Endothelial cell of umbilical vein (primary cell): ENCODE measurements at regions not wholly inside any gene's neighbourhood (a gene's known extent, or its start where the extent isn't known, plus 50 kb on each side); places are given as distances from the start of the nearest gene placed in this dataset.

Experiments used
- BruUV-seq: library from RNA; stranded (reverse); fragments of 400-500 nt; replicated peaks from 2 replicates; lab custom pipeline; 2021; lab: Mats Ljungman, UMichigan
- CTCF ChIA-PET: fragments of 300-600, 350-600 bp; sonication (Branson Sonifier 250); formaldehyde crosslinking; loops from one replicate; lab custom pipeline; 2021; ENCODE audit warnings: antibody characterized with exemption, inconsistent platforms; lab: Charles Lee
- POLR2A ChIA-PET: fragments of 300-600, 350-600 bp; sonication (Branson Sonifier 250); formaldehyde crosslinking; loops from one replicate; lab custom pipeline; 2021; ENCODE audit warnings: antibody characterized with exemption, inconsistent platforms; lab: Charles Lee
- DNase-seq: peaks from one replicate; pipeline ENCODE4 v3.0.0-alpha.2; 2011; ENCODE audit warnings: low read depth, low spot score
- FAIRE-seq: peaks from 2 replicates; lab custom pipeline; 2011; peaks lifted over from hg19 to GRCh38; lab: Jason Lieb, UNC
- H2AFZ ChIP-seq: 2 replicates; pipeline ENCODE4 v1.6.0; 2012; ENCODE audit warnings: low read depth, low read length, control low read depth, inconsistent platforms
- H3K27ac ChIP-seq: 2 replicates; pipeline ENCODE4 v1.5.1; 2011; ENCODE audit warnings: low read depth, mild to moderate bottlenecking, control low read depth, low read length, moderate library complexity; ENCODE audit not compliant: insufficient read depth
- H3K27me3 ChIP-seq, 2 experiments: 2 replicates each; pipeline versions ENCODE4 v1.6.0 to v1.6.1; 2011; ENCODE audit warnings: low read length in 2 of 2, mixed read lengths in 1 of 2; ENCODE audit not compliant: control insufficient read depth in 2 of 2, insufficient read depth in 2 of 2
- H3K36me3 ChIP-seq, 2 experiments: 2 replicates in 1 of 2; 3 replicates in 1 of 2; pipeline ENCODE4 v1.5.1; 2011; ENCODE audit warnings: low read length in 2 of 2, mild to moderate bottlenecking in 1 of 2, moderate library complexity in 1 of 2; ENCODE audit not compliant: control insufficient read depth in 2 of 2, insufficient read depth in 2 of 2; ENCODE audit errors: extremely low read depth in 1 of 2
- H3K4me1 ChIP-seq: 3 replicates; pipeline ENCODE4 v1.5.1; 2011; ENCODE audit warnings: mild to moderate bottlenecking, low read length; ENCODE audit not compliant: control insufficient read depth, insufficient read depth; ENCODE audit errors: extremely low read depth
- H3K4me2 ChIP-seq: 2 replicates; pipeline ENCODE4 v1.6.1; 2011; ENCODE audit warnings: low read length, control low read depth, mixed read lengths; ENCODE audit not compliant: insufficient read depth
- H3K4me3 ChIP-seq, 3 experiments: fragments of 200-600 bp in 1 of 3; sonication (generic), shearing (Covaris generic) in 1 of 3; replicated peaks in 1 of 3; 2 replicates each; pipeline ENCODE4 v1.5.1; 2011 to 2016; ENCODE audit warnings: control low read depth in 3 of 3, low read length in 3 of 3, mild to moderate bottlenecking in 2 of 3, inconsistent platforms in 1 of 3, low read depth in 1 of 3, moderate library complexity in 1 of 3; ENCODE audit not compliant: insufficient read depth in 1 of 3
- H3K79me2 ChIP-seq: 2 replicates; pipeline ENCODE4 v1.6.0; 2012; ENCODE audit warnings: low read length, inconsistent platforms; ENCODE audit not compliant: control insufficient read depth, insufficient read depth
- H3K9ac ChIP-seq: replicated peaks from 2 replicates; pipeline ENCODE3; 2011; ENCODE audit warnings: low read length, control low read depth; ENCODE audit not compliant: insufficient read depth; ENCODE audit errors: extremely low read depth
- H3K9me1 ChIP-seq: replicated peaks from 3 replicates; pipeline ENCODE4 v1.6.0; 2011; ENCODE audit warnings: mild to moderate bottlenecking, low read length; ENCODE audit not compliant: control insufficient read depth, insufficient read depth; ENCODE audit errors: extremely low read depth
- H3K9me3 ChIP-seq: replicated peaks from 2 replicates; pipeline ENCODE4 v1.5.1; 2012; ENCODE audit warnings: low read length, inconsistent platforms; ENCODE audit not compliant: control insufficient read depth, insufficient read depth
- H4K20me1 ChIP-seq: replicated peaks from 2 replicates; pipeline ENCODE3; 2011; ENCODE audit warnings: mild to moderate bottlenecking, low read length; ENCODE audit not compliant: control insufficient read depth, insufficient read depth; ENCODE audit errors: extremely low read depth
- CTCF ChIP-seq, 2 donors: IDR thresholded peaks; 1 replicate in 1 of 2; 2 replicates in 1 of 2; pipeline ENCODE4 v1.5.1; 2011; ENCODE audit warnings: low read length in 2 of 2, mild to moderate bottlenecking in 2 of 2, moderate library complexity in 2 of 2, control low read depth in 1 of 2, inconsistent platforms in 1 of 2, low read depth in 1 of 2; ENCODE audit not compliant: insufficient read depth in 1 of 2; ENCODE audit errors: extremely low read depth in 1 of 2
- EZH2 ChIP-seq: IDR thresholded peaks from 2 replicates; pipeline ENCODE4 v1.6.1; 2012; ENCODE audit warnings: borderline replicate concordance, low read depth, mild to moderate bottlenecking, moderate library complexity, low read length, inconsistent platforms; ENCODE audit not compliant: severe bottlenecking
- FOS ChIP-seq: IDR thresholded peaks from 2 replicates; pipeline ENCODE4 v1.6.1; 2011; ENCODE audit warnings: mild to moderate bottlenecking, low read length, moderate library complexity, borderline replicate concordance; ENCODE audit not compliant: insufficient read depth
- GATA2 ChIP-seq: IDR thresholded peaks from 2 replicates; pipeline ENCODE4 v1.7.0; 2011; ENCODE audit warnings: low read depth, mild to moderate bottlenecking, moderate library complexity, mixed read lengths, low read length; ENCODE audit not compliant: insufficient read length, insufficient read depth
- JUN ChIP-seq: IDR thresholded peaks from 2 replicates; pipeline ENCODE4 v1.6.1; 2011; ENCODE audit warnings: borderline replicate concordance, low read depth; ENCODE audit not compliant: insufficient read length, insufficient read depth
- MAX ChIP-seq: IDR thresholded peaks from 2 replicates; pipeline ENCODE4 v1.6.1; 2011; ENCODE audit not compliant: insufficient read depth, insufficient read length
- MYC ChIP-seq: IDR thresholded peaks from one replicate; pipeline ENCODE4 v1.6.1; 2011; ENCODE audit warnings: mild to moderate bottlenecking, low read depth, low read length
- POLR2A ChIP-seq: IDR thresholded peaks from 2 replicates; pipeline ENCODE4 v1.6.1; 2012; ENCODE audit warnings: low read depth, mild to moderate bottlenecking, control low read depth, low read length
- POLR2AphosphoS5 ChIP-seq: IDR thresholded peaks from 2 replicates; pipeline ENCODE4 v1.6.1; 2012; ENCODE audit warnings: low read depth, mild to moderate bottlenecking, control low read depth, low read length, moderate library complexity; ENCODE audit not compliant: insufficient read depth
- dilution Hi-C: fragments of 300-500 bp; cut with MboI; formaldehyde crosslinking; loops from one replicate; pipeline ENCODE4 v1.15.0; 2019; ENCODE audit warnings: low sequenced_read_pairs; ENCODE audit not compliant: extremely low pct_ligation_motif_present
- intact Hi-C: fragments of 100-400 bp; cut with micrococcal nuclease; formaldehyde crosslinking; loops from one replicate; pipeline ENCODE4 v1.10.0; 2022

- H3K36me3 ChIP-seq: no peaks in the 10 kb centered on the region
- no peaks in the 10 kb centered on the region for H3K4me1 ChIP-seq
- H3K9me3 ChIP-seq: no peaks in the 10 kb centered on the region
- FAIRE-seq (no peak), DNase-seq (no peak)
- H3K9ac ChIP-seq: no peak overlapping the region
- TF ChIP-seq EZH2 (no peak), JUN (no peak), MYC (no peak), CTCF (IDR thresholded peaks at IDR 0.05; ENCODE audit: extremely low read depth in 1 of 2, insufficient read depth in 1 of 2, low read depth in 1 of 2, low read length in 2 of 2) (no peak), POLR2A (no peak), GATA2 (no peak), POLR2AphosphoS5 (no peak), MAX (no peak), FOS (no peak)
- ChIA-PET POLR2A (no interaction called here), CTCF (no interaction called here)
- H3K27me3 ChIP-seq: no peaks in the 10 kb centered on the region
- H3K79me2 ChIP-seq: no peaks in the 10 kb centered on the region
- intact Hi-C loops: no loop called here
- no peaks in the 10 kb centered on the region for H4K20me1 ChIP-seq
- H2AFZ ChIP-seq: no peak overlapping the region
- no TSS peak for BruUV-seq
- H3K9me1 ChIP-seq: no peaks in the 10 kb centered on the region
- H3K4me2 ChIP-seq: no peak overlapping the region
- H3K27ac ChIP-seq: no peak overlapping the region
- H3K4me3 ChIP-seq: no peak overlapping the region
- dilution Hi-C loops: no loop called here
These were observed 659.0 kb upstream of the PCDH15 start for GRCh38 chr10:55460008-55460407.
